ENCODE measurements at regions not wholly inside any gene's neighbourhood (a gene's known extent, or its start where the extent isn't known, plus 50 kb on each side); places are given as distances from the start of the nearest gene placed in this dataset.

DNA sequence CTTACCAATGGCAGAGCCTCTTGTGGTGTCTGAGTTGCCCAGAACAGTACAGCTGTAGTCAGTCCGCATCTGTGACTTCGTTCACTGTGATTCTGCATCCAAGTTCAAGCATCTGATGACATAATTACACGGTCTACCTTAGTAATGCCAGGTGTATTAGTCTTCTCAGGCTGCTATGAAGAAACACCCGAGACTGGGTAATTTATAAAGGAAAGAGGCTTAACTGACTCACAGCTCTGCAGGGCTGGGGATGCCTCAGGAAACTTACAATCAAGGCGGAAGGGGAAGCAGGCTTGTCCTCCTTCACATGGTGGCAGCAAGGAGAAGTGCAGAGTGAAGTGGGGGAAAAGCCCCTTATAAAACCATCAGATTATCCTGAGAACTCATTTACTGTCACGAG, 163.9 kb upstream of the SULF2 start:
- H3K9me3 Mint-ChIP-seq = peaks cover 3% of the 10 kb centered on the region; the same call in 1 of the 2 replicates
- peaks cover 14% of the 10 kb centered on the region for H3K4me1 Mint-ChIP-seq
- H3K27ac Mint-ChIP-seq = no peak overlapping the region
- no peaks in the 10 kb centered on the region for H3K36me3 Mint-ChIP-seq
- ATAC-seq (no peak), DNase-seq (ENCODE audit: low spot score) (no peak)
- POLR2A ChIA-PET = no interaction called here
- H3K4me3 Mint-ChIP-seq = no peak overlapping the region
- TF ChIP-seq ATF1 (CRISPR knock-in tag; IDR thresholded peaks at IDR 0.05) (no peak), ZNF512 (CRISPR knock-in tag; IDR thresholded peaks at IDR 0.05; ENCODE audit: borderline replicate concordance) (no peak), ZBTB43 (CRISPR knock-in tag; IDR thresholded peaks at IDR 0.05) (no peak), SOX15 (CRISPR knock-in tag; IDR thresholded peaks at IDR 0.05) (no peak), RELA (CRISPR knock-in tag; IDR thresholded peaks at IDR 0.05; ENCODE audit: borderline replicate concordance) (no peak), ZNF416 (CRISPR knock-in tag; IDR thresholded peaks at IDR 0.05) (no peak), HMGA2 (CRISPR knock-in tag; IDR thresholded peaks at IDR 0.05) (no peak), FOXJ3 (CRISPR knock-in tag; IDR thresholded peaks at IDR 0.05; ENCODE audit: borderline replicate concordance) (no peak), CREM (CRISPR knock-in tag; IDR thresholded peaks at IDR 0.05) (no peak), JAZF1 (CRISPR knock-in tag; IDR thresholded peaks at IDR 0.05) (no peak), SMAD3 (CRISPR knock-in tag; IDR thresholded peaks at IDR 0.05; ENCODE audit: borderline replicate concordance) (no peak), FOXP1 (CRISPR knock-in tag; IDR thresholded peaks at IDR 0.05; ENCODE audit: borderline replicate concordance) (no peak), USF2 (CRISPR knock-in tag; IDR thresholded peaks at IDR 0.05) (no peak), ARID4B (CRISPR knock-in tag; IDR thresholded peaks at IDR 0.05; ENCODE audit: borderline replicate concordance) (no peak)
- no peaks in the 10 kb centered on the region for H3K27me3 Mint-ChIP-seq (ENCODE audit: low read depth)
- CTCF ChIA-PET = interaction anchor here (1.2 to 1.8 kb wide), 3 partner anchors 94 to 671 kb away, joined by 4 to 6 read pairs (median 4); no protein-coding TSS in a partner anchor

- ChIA-PET POLR2A (no interaction called here), CTCF (no interaction called here)
- no peak for DNase-seq (ENCODE audit: low spot score)
- Mint-ChIP-seq H3K36me3 (no peaks in the 10 kb centered on the region), H3K9me3 (no peaks in the 10 kb centered on the region), H3K27ac (no peak overlapping the region), H3K27me3 (ENCODE audit: low read depth) (no peaks in the 10 kb centered on the region), H3K4me1 (peaks cover 3% of the 10 kb centered on the region), H3K4me3 (no peak overlapping the region)
- ATAC-seq = no peak
- TF ChIP-seq, protein P1, sequence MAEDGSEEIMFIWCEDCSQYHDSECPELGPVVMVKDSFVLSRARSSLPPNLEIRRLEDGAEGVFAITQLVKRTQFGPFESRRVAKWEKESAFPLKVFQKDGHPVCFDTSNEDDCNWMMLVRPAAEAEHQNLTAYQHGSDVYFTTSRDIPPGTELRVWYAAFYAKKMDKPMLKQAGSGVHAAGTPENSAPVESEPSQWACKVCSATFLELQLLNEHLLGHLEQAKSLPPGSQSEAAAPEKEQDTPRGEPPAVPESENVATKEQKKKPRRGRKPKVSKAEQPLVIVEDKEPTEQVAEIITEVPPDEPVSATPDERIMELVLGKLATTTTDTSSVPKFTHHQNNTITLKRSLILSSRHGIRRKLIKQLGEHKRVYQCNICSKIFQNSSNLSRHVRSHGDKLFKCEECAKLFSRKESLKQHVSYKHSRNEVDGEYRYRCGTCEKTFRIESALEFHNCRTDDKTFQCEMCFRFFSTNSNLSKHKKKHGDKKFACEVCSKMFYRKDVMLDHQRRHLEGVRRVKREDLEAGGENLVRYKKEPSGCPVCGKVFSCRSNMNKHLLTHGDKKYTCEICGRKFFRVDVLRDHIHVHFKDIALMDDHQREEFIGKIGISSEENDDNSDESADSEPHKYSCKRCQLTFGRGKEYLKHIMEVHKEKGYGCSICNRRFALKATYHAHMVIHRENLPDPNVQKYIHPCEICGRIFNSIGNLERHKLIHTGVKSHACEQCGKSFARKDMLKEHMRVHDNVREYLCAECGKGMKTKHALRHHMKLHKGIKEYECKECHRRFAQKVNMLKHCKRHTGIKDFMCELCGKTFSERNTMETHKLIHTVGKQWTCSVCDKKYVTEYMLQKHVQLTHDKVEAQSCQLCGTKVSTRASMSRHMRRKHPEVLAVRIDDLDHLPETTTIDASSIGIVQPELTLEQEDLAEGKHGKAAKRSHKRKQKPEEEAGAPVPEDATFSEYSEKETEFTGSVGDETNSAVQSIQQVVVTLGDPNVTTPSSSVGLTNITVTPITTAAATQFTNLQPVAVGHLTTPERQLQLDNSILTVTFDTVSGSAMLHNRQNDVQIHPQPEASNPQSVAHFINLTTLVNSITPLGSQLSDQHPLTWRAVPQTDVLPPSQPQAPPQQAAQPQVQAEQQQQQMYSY (CRISPR knock-in tag; IDR thresholded peaks at IDR 0.05) = no peak
- no peak for TF ChIP-seq CDX4 (CRISPR knock-in tag; IDR thresholded peaks at IDR 0.05; ENCODE audit: borderline replicate concordance)
- no peak for TF ChIP-seq JAZF1 (CRISPR knock-in tag; IDR thresholded peaks at IDR 0.05)
- TF ChIP-seq, protein P2, sequence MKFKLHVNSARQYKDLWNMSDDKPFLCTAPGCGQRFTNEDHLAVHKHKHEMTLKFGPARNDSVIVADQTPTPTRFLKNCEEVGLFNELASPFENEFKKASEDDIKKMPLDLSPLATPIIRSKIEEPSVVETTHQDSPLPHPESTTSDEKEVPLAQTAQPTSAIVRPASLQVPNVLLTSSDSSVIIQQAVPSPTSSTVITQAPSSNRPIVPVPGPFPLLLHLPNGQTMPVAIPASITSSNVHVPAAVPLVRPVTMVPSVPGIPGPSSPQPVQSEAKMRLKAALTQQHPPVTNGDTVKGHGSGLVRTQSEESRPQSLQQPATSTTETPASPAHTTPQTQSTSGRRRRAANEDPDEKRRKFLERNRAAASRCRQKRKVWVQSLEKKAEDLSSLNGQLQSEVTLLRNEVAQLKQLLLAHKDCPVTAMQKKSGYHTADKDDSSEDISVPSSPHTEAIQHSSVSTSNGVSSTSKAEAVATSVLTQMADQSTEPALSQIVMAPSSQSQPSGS (CRISPR knock-in tag; IDR thresholded peaks at IDR 0.05; ENCODE audit: borderline replicate concordance, low read depth) = no peak
- TF ChIP-seq, protein P3, sequence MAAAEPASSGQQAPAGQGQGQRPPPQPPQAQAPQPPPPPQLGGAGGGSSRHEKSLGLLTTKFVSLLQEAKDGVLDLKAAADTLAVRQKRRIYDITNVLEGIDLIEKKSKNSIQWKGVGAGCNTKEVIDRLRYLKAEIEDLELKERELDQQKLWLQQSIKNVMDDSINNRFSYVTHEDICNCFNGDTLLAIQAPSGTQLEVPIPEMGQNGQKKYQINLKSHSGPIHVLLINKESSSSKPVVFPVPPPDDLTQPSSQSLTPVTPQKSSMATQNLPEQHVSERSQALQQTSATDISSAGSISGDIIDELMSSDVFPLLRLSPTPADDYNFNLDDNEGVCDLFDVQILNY (CRISPR knock-in tag; IDR thresholded peaks at IDR 0.05) = no peak
Observed at GRCh38 chr20:47944682-47945081, 159.4 kb upstream of the SULF2 start.
